ENCODE measurements at regions not wholly inside any gene's neighbourhood (a gene's known extent, or its start where the extent isn't known, plus 50 kb on each side); places are given as distances from the start of the nearest gene placed in this dataset.
A peak's percentile ranks its signal among the peaks of the same experiment; 100 is the strongest.

- TF ChIP-seq REST (IDR thresholded peaks at IDR 0.05; ENCODE audit: low read depth, low read length), result no peak
- peak; percentile 79 for TF ChIP-seq CTCF (IDR thresholded peaks at IDR 0.05)
- no peak for TF ChIP-seq PBX3 (IDR thresholded peaks at IDR 0.05)
- no peak for TF ChIP-seq POLR2AphosphoS5 (IDR thresholded peaks at IDR 0.05; ENCODE audit: low read depth, low read length)
Observed at GRCh38 chr12:46675736-46676135, 150.1 kb downstream of the SLC38A4 start.
